NOMO-1 treated with DMSO at 0.1 percent for 48 hours (cell line): ENCODE measurements at regions not wholly inside any gene's neighbourhood (a gene's known extent, or its start where the extent isn't known, plus 50 kb on each side); places are given as distances from the start of the nearest gene placed in this dataset.

Experiments used
- DNase-seq: peaks from one replicate; lab custom pipeline; 2025; ENCODE audit not compliant: unreplicated experiment; lab: John Stamatoyannopoulos, UW

GRCh38 chr1:5254131-5254725 is 599.8 kb downstream of the AJAP1 start:
- DNase-seq = no peak

- no peak for DNase-seq
Observed at GRCh38 chr1:5253036-5253435, 598.6 kb downstream of the AJAP1 start.

GRCh38 chr1:5250336-5250735 is 595.9 kb downstream of the AJAP1 start:
- no peak for DNase-seq

- no peak for DNase-seq
Observed at GRCh38 chr1:5245348-5245747, 590.9 kb downstream of the AJAP1 start.

- no peak for DNase-seq
Observed at GRCh38 chr1:5244631-5245285, 590.3 kb downstream of the AJAP1 start.

GRCh38 chr1:5242850-5243249 is 588.4 kb downstream of the AJAP1 start:
- no peak for DNase-seq

- no peak for DNase-seq
Observed at GRCh38 chr1:5239911-5240310, 585.5 kb downstream of the AJAP1 start.

- no peak for DNase-seq
Observed at GRCh38 chr1:5238351-5239130, 584.1 kb downstream of the AJAP1 start.

- DNase-seq = no peak
Observed at GRCh38 chr1:5235355-5235899, 581.0 kb downstream of the AJAP1 start.

- DNase-seq = no peak
Observed at GRCh38 chr1:5232537-5232936, 578.1 kb downstream of the AJAP1 start.

- DNase-seq = no peak
Observed at GRCh38 chr1:5231541-5232315, 577.3 kb downstream of the AJAP1 start.

GRCh38 chr1:5227114-5227513 is 572.7 kb downstream of the AJAP1 start:
- DNase-seq = no peak

- no peak for DNase-seq
Observed at GRCh38 chr1:5225707-5226704, 571.6 kb downstream of the AJAP1 start.

- DNase-seq = no peak
Observed at GRCh38 chr1:5223206-5223605, 568.8 kb downstream of the AJAP1 start.

GRCh38 chr1:5222626-5223025 is 568.2 kb downstream of the AJAP1 start:
- no peak for DNase-seq

GRCh38 chr1:5221451-5221850 is 567.0 kb downstream of the AJAP1 start:
- DNase-seq = no peak

- DNase-seq = no peak
Observed at GRCh38 chr1:5220821-5221220, 566.4 kb downstream of the AJAP1 start.

GRCh38 chr1:5220421-5220820 is 566.0 kb downstream of the AJAP1 start:
- no peak for DNase-seq

GRCh38 chr1:5200006-5200405 is 545.6 kb downstream of the AJAP1 start:
- DNase-seq = no peak

- DNase-seq = no peak
Observed at GRCh38 chr1:5198328-5198727, 543.9 kb downstream of the AJAP1 start.
